ENCODE measurements at regions not wholly inside any gene's neighbourhood (a gene's known extent, or its start where the extent isn't known, plus 50 kb on each side); places are given as distances from the start of the nearest gene placed in this dataset.

GRCh38 chr1:30589083-30589482 is 134.3 kb downstream of the MATN1 start:
- H3K27me3 ChIP-seq (ENCODE audit: insufficient read depth, low read depth, severe bottlenecking), result no peaks in the 10 kb centered on the region
- no peaks in the 10 kb centered on the region for H3K36me3 ChIP-seq
- H3K9me3 ChIP-seq (ENCODE audit: severe bottlenecking), result no peaks in the 10 kb centered on the region
- no peak for DNase-seq
- H3K4me3 ChIP-seq (ENCODE audit: low read depth, low read length), result no peak overlapping the region
- H3K27ac ChIP-seq, result no peak overlapping the region
- TF ChIP-seq CTCF (IDR thresholded peaks at IDR 0.05; ENCODE audit: low read depth, low read length), result no peak

- H3K27ac ChIP-seq, result no peak overlapping the region
- no peaks in the 10 kb centered on the region for H3K36me3 ChIP-seq
- no peak for DNase-seq
- H3K9me3 ChIP-seq (ENCODE audit: severe bottlenecking), result no peaks in the 10 kb centered on the region
- no peak overlapping the region for H3K4me3 ChIP-seq (ENCODE audit: low read depth, low read length)
- no peak for TF ChIP-seq CTCF (IDR thresholded peaks at IDR 0.05; ENCODE audit: low read depth, low read length)
- H3K27me3 ChIP-seq (ENCODE audit: insufficient read depth, low read depth, severe bottlenecking), result no peaks in the 10 kb centered on the region
These were observed 134.9 kb downstream of the MATN1 start for GRCh38 chr1:30588311-30589073.

- TF ChIP-seq CTCF (IDR thresholded peaks at IDR 0.05; ENCODE audit: low read depth, low read length), result no peak
- Histone ChIP-seq H3K27me3 (ENCODE audit: insufficient read depth, low read depth, severe bottlenecking) (no peaks in the 10 kb centered on the region), H3K36me3 (no peaks in the 10 kb centered on the region), H3K27ac (no peak overlapping the region), H3K9me3 (ENCODE audit: severe bottlenecking) (no peaks in the 10 kb centered on the region), H3K4me3 (ENCODE audit: low read depth, low read length) (no peak overlapping the region)
- DNase-seq, result no peak
These were observed 136.7 kb downstream of the MATN1 start for GRCh38 chr1:30586671-30587070.

GRCh38 chr1:30579580-30579979 is 143.8 kb downstream of the MATN1 start:
- Histone ChIP-seq H3K27ac (no peak overlapping the region), H3K4me3 (ENCODE audit: low read depth, low read length) (no peak overlapping the region), H3K27me3 (ENCODE audit: insufficient read depth, low read depth, severe bottlenecking) (no peaks in the 10 kb centered on the region), H3K36me3 (no peaks in the 10 kb centered on the region), H3K9me3 (ENCODE audit: severe bottlenecking) (peaks cover 2% of the 10 kb centered on the region)
- DNase-seq, result no peak
- TF ChIP-seq CTCF (IDR thresholded peaks at IDR 0.05; ENCODE audit: low read depth, low read length), result no peak

- H3K9me3 ChIP-seq (ENCODE audit: severe bottlenecking), result no peaks in the 10 kb centered on the region
- DNase-seq, result no peak
- no peaks in the 10 kb centered on the region for H3K27me3 ChIP-seq (ENCODE audit: insufficient read depth, low read depth, severe bottlenecking)
- no peak overlapping the region for H3K27ac ChIP-seq
- H3K4me3 ChIP-seq (ENCODE audit: low read depth, low read length), result no peak overlapping the region
- TF ChIP-seq CTCF (IDR thresholded peaks at IDR 0.05; ENCODE audit: low read depth, low read length), result no peak
- no peaks in the 10 kb centered on the region for H3K36me3 ChIP-seq
These were observed 148.3 kb downstream of the MATN1 start for GRCh38 chr1:30575066-30575465.

GRCh38 chr1:30572192-30572591 is 151.2 kb downstream of the MATN1 start:
- no peak for TF ChIP-seq CTCF (IDR thresholded peaks at IDR 0.05; ENCODE audit: low read depth, low read length)
- H3K9me3 ChIP-seq (ENCODE audit: severe bottlenecking), result no peaks in the 10 kb centered on the region
- no peak for DNase-seq
- H3K4me3 ChIP-seq (ENCODE audit: low read depth, low read length), result no peak overlapping the region
- H3K27ac ChIP-seq, result no peak overlapping the region
- H3K27me3 ChIP-seq (ENCODE audit: insufficient read depth, low read depth, severe bottlenecking), result no peaks in the 10 kb centered on the region
- H3K36me3 ChIP-seq, result no peaks in the 10 kb centered on the region
